HTR-8/SVneo (cell line): ENCODE measurements at regions not wholly inside any gene's neighbourhood (a gene's known extent, or its start where the extent isn't known, plus 50 kb on each side); places are given as distances from the start of the nearest gene placed in this dataset.
"Not testable (repeated sequence)": the region's sequence is repeated elsewhere in the genome, so short reads cannot be mapped to it uniquely, and the experiment has no call there.

ENCODE experiments used
- DNase-seq: peaks from one replicate; pipeline ENCODE4 v3.0.0; 2011; ENCODE audit warnings: low spot score, mixed read lengths; ENCODE audit not compliant: insufficient read length
- FAIRE-seq: peaks from 2 replicates; lab custom pipeline; 2011; peaks lifted over from hg19 to GRCh38; lab: Jason Lieb, UNC

- DNase-seq: no peak
- no peak for FAIRE-seq
These were observed 1073.1 kb downstream of the SLITRK5 start for GRCh38 chr13:88744289-88744688.

- no peak for DNase-seq
- no peak for FAIRE-seq
These were observed 1073.8 kb downstream of the SLITRK5 start for GRCh38 chr13:88745011-88745410.

GRCh38 chr13:88752041-88752440 lies 1080.9 kb downstream of the SLITRK5 start:
- no peak for DNase-seq
- FAIRE-seq: no peak

- FAIRE-seq: no peak
- no peak for DNase-seq
These were observed 1083.0 kb downstream of the SLITRK5 start for GRCh38 chr13:88754141-88754540.

- DNase-seq (no peak), FAIRE-seq (no peak)
These were observed 1090.0 kb downstream of the SLITRK5 start for GRCh38 chr13:88761145-88761544.

GRCh38 chr13:88764103-88764502 lies 1092.9 kb downstream of the SLITRK5 start:
- no peak for DNase-seq
- FAIRE-seq: no peak

- FAIRE-seq: no peak
These were observed 1129.3 kb downstream of the SLITRK5 start for GRCh38 chr13:88800505-88800904.

GRCh38 chr13:88801361-88801760 lies 1130.2 kb downstream of the SLITRK5 start:
- no peak for FAIRE-seq
- DNase-seq: no peak

More at GRCh38 chr13:88800505-88800904, 1129.3 kb downstream of the SLITRK5 start:
- no peak for DNase-seq

GRCh38 chr13:88802886-88803285 lies 1131.7 kb downstream of the SLITRK5 start:
- FAIRE-seq (no peak), DNase-seq (no peak)

GRCh38 chr13:88806438-88806837 lies 1135.3 kb downstream of the SLITRK5 start:
- FAIRE-seq (no peak), DNase-seq (no peak)

GRCh38 chr13:88817560-88817959 lies 1146.4 kb downstream of the SLITRK5 start:
- FAIRE-seq (no peak), DNase-seq (no peak)

- FAIRE-seq (no peak), DNase-seq (no peak)
These were observed 1151.9 kb downstream of the SLITRK5 start for GRCh38 chr13:88823114-88823513.

- DNase-seq: no peak
- no peak for FAIRE-seq
These were observed 1153.0 kb downstream of the SLITRK5 start for GRCh38 chr13:88824218-88824617.

- no peak for DNase-seq
- FAIRE-seq: no peak
These were observed 1168.9 kb downstream of the SLITRK5 start for GRCh38 chr13:88840085-88840484.

GRCh38 chr13:88852293-88852692 lies 1181.1 kb downstream of the SLITRK5 start:
- FAIRE-seq, DNase-seq: not testable (repeated sequence)

- DNase-seq: no peak
- FAIRE-seq: no peak
These were observed 1186.1 kb downstream of the SLITRK5 start for GRCh38 chr13:88857256-88857655.

GRCh38 chr13:88862095-88862620 lies 1191.0 kb downstream of the SLITRK5 start:
- no peak for DNase-seq

GRCh38 chr13:88863116-88863515 lies 1191.9 kb downstream of the SLITRK5 start:
- DNase-seq (no peak), FAIRE-seq (no peak)

More at GRCh38 chr13:88862095-88862620, 1191.0 kb downstream of the SLITRK5 start:
- no peak for FAIRE-seq

GRCh38 chr13:88866195-88866594 lies 1195.0 kb downstream of the SLITRK5 start:
- no peak for FAIRE-seq
- DNase-seq: peak; percentile 2

GRCh38 chr13:88883741-88884140 lies 1212.6 kb downstream of the SLITRK5 start:
- FAIRE-seq: no peak
- DNase-seq: no peak

GRCh38 chr13:88887045-88887662 lies 1216.0 kb downstream of the SLITRK5 start:
- DNase-seq: no peak
- no peak for FAIRE-seq
